HUES64 (cell line): ENCODE measurements at regions not wholly inside any gene's neighbourhood (a gene's known extent, or its start where the extent isn't known, plus 50 kb on each side); places are given as distances from the start of the nearest gene placed in this dataset.

Experiments used
- H3K27ac ChIP-seq: 2 replicates; pipeline ENCODE4 v1.7.0; 2013; ENCODE audit warnings: low read depth, low read length, inconsistent platforms
- H3K27me3 ChIP-seq: 2 replicates; pipeline ENCODE4 v1.6.1; 2013; ENCODE audit warnings: mild to moderate bottlenecking, low read length; ENCODE audit not compliant: insufficient read depth
- H3K36me3 ChIP-seq: 2 replicates; pipeline ENCODE4 v1.6.1; 2013; ENCODE audit warnings: mild to moderate bottlenecking, low read length; ENCODE audit not compliant: insufficient read depth
- H3K4me1 ChIP-seq: 2 replicates; pipeline ENCODE4 v1.6.1; 2013; ENCODE audit warnings: mild to moderate bottlenecking, low read length, moderate library complexity; ENCODE audit not compliant: insufficient read depth
- H3K4me3 ChIP-seq: 2 replicates; pipeline ENCODE4 v1.5.1; 2013; ENCODE audit warnings: mild to moderate bottlenecking, low read length, moderate library complexity
- H3K9ac ChIP-seq: 2 replicates; pipeline ENCODE4 v1.6.1; 2013; ENCODE audit warnings: mild to moderate bottlenecking, low read depth, low read length
- H3K9me3 ChIP-seq: 2 replicates; pipeline ENCODE4 v1.6.1; 2013; ENCODE audit warnings: low read depth, low read length; ENCODE audit not compliant: insufficient read depth

GRCh38 chr4:54607521-54607920 is 50.2 kb upstream of the KIT start:
- H3K4me1 ChIP-seq = no peaks in the 10 kb centered on the region
- H3K9me3 ChIP-seq = no peaks in the 10 kb centered on the region
- no peak overlapping the region for H3K9ac ChIP-seq
- H3K36me3 ChIP-seq = no peaks in the 10 kb centered on the region
- no peaks in the 10 kb centered on the region for H3K27me3 ChIP-seq
- H3K27ac ChIP-seq = no peak overlapping the region
- H3K4me3 ChIP-seq = no peak overlapping the region
